Activated B cell treated with CpG ODN at 0.5 μM for 24 hours (primary cell): ENCODE measurements at regions not wholly inside any gene's neighbourhood (a gene's known extent, or its start where the extent isn't known, plus 50 kb on each side); places are given as distances from the start of the nearest gene placed in this dataset.

Experiments used
- ATAC-seq: fragments of 200-7000 bp; cut with Tn5 transposase; one replicate; pipeline ENCODE4 v1.10.0; 2021; ENCODE audit warnings: low read depth, mild to moderate bottlenecking, moderate library complexity
- CTCF ChIA-PET: fragments of 350-600 bp; sonication (Branson Sonifier 250); formaldehyde crosslinking; loops from one replicate; lab custom pipeline; 2021; ENCODE audit warnings: antibody characterized with exemption; lab: Charles Lee
- POLR2A ChIA-PET: fragments of 350-600 bp; sonication (Branson Sonifier 250); formaldehyde crosslinking; loops from one replicate; lab custom pipeline; 2021; ENCODE audit warnings: antibody characterized with exemption; lab: Charles Lee
- DNase-seq: peaks from one replicate; pipeline ENCODE4 v3.0.0; 2022
- H3K27ac Mint-ChIP-seq: one replicate; pipeline ENCODE4 v1.8.0; 2020; ENCODE audit warnings: mixed read lengths
- H3K27me3 Mint-ChIP-seq: one replicate; pipeline ENCODE4 v1.8.0; 2021; ENCODE audit warnings: mixed read lengths
- H3K36me3 Mint-ChIP-seq: one replicate; pipeline ENCODE4 v1.8.0; 2021; ENCODE audit warnings: low read depth, mixed read lengths
- H3K4me1 Mint-ChIP-seq: one replicate; pipeline ENCODE4 v1.8.0; 2021; ENCODE audit warnings: mixed read lengths
- H3K4me3 Mint-ChIP-seq: one replicate; pipeline ENCODE4 v1.8.0; 2020; ENCODE audit warnings: mild to moderate bottlenecking, mixed read lengths
- H3K9me3 Mint-ChIP-seq: one replicate; pipeline ENCODE4 v1.8.0; 2020; ENCODE audit warnings: mixed read lengths
- CTCF ChIP-seq: fragments of 200-600 bp; IDR thresholded peaks from one replicate; pipeline ENCODE4 v1.8.0; 2022; ENCODE audit warnings: antibody characterized with exemption, mild to moderate bottlenecking
- intact Hi-C: fragments of 100-400 bp; cut with micrococcal nuclease; formaldehyde crosslinking; loops from one replicate; pipeline ENCODE4 v1.15.1; 2024

- Mint-ChIP-seq H3K36me3 (no peaks in the 10 kb centered on the region), H3K27me3 (no peaks in the 10 kb centered on the region), H3K4me1 (no peaks in the 10 kb centered on the region), H3K9me3 (peaks cover 2% of the 10 kb centered on the region), H3K27ac (no peak overlapping the region), H3K4me3 (no peak overlapping the region)
- intact Hi-C loops, result no loop called here
- ChIA-PET POLR2A (no interaction called here), CTCF (no interaction called here)
- DNase-seq (no peak), ATAC-seq (no peak)
- no peak for TF ChIP-seq CTCF
These were observed 235.1 kb upstream of the MEOX2 start for GRCh38 chr7:15921576-15921975.

- Mint-ChIP-seq H3K36me3 (no peaks in the 10 kb centered on the region), H3K27ac (no peak overlapping the region), H3K4me1 (no peaks in the 10 kb centered on the region), H3K9me3 (peaks cover 2% of the 10 kb centered on the region), H3K27me3 (no peaks in the 10 kb centered on the region), H3K4me3 (no peak overlapping the region)
- TF ChIP-seq CTCF, result no peak
- ChIA-PET POLR2A (no interaction called here), CTCF (no interaction called here)
- DNase-seq (no peak), ATAC-seq (no peak)
- intact Hi-C loops, result no loop called here
These were observed 234.5 kb upstream of the MEOX2 start for GRCh38 chr7:15920953-15921352.

- Mint-ChIP-seq H3K4me1 (no peaks in the 10 kb centered on the region), H3K27ac (no peak overlapping the region), H3K4me3 (no peak overlapping the region), H3K36me3 (no peaks in the 10 kb centered on the region), H3K27me3 (no peaks in the 10 kb centered on the region), H3K9me3 (no peaks in the 10 kb centered on the region)
- intact Hi-C loops, result no loop called here
- ATAC-seq (no peak), DNase-seq (no peak)
- POLR2A ChIA-PET, result no interaction called here
- CTCF ChIA-PET, result no interaction called here
- no peak for TF ChIP-seq CTCF
These were observed 230.3 kb upstream of the MEOX2 start for GRCh38 chr7:15916681-15917380.

GRCh38 chr7:15915686-15916293 is 229.3 kb upstream of the MEOX2 start:
- TF ChIP-seq CTCF, result no peak
- Mint-ChIP-seq H3K36me3 (no peaks in the 10 kb centered on the region), H3K9me3 (no peaks in the 10 kb centered on the region), H3K27me3 (no peaks in the 10 kb centered on the region), H3K4me3 (no peak overlapping the region), H3K4me1 (no peaks in the 10 kb centered on the region), H3K27ac (no peak overlapping the region)
- intact Hi-C loops, result no loop called here
- POLR2A ChIA-PET, result no interaction called here
- CTCF ChIA-PET, result no interaction called here
- DNase-seq, result no peak
- no peak for ATAC-seq

- no peak for TF ChIP-seq CTCF
- ATAC-seq (no peak), DNase-seq (no peak)
- ChIA-PET POLR2A (no interaction called here), CTCF (no interaction called here)
- no peaks in the 10 kb centered on the region for H3K4me1 Mint-ChIP-seq
- H3K4me3 Mint-ChIP-seq, result no peak overlapping the region
- no peaks in the 10 kb centered on the region for H3K36me3 Mint-ChIP-seq
- H3K27ac Mint-ChIP-seq, result no peak overlapping the region
- no peaks in the 10 kb centered on the region for H3K27me3 Mint-ChIP-seq
- intact Hi-C loops, result no loop called here
- no peaks in the 10 kb centered on the region for H3K9me3 Mint-ChIP-seq
These were observed 228.1 kb upstream of the MEOX2 start for GRCh38 chr7:15914611-15915010.
